AG04450 (cell line): ENCODE measurements at regions not wholly inside any gene's neighbourhood (a gene's known extent, or its start where the extent isn't known, plus 50 kb on each side); places are given as distances from the start of the nearest gene placed in this dataset.
A peak's percentile ranks its signal among the peaks of the same experiment; 100 is the strongest.

Experiments
- CTCF ChIA-PET: fragments of 300-600, 350-600 bp; formaldehyde crosslinking; extraction: SDS; loops from one replicate; lab custom pipeline; 2022; ENCODE audit warnings: antibody characterized with exemption, inconsistent platforms; lab: Charles Lee
- POLR2A ChIA-PET: fragments of 350-600 bp; formaldehyde crosslinking; extraction: SDS; loops from one replicate; lab custom pipeline; 2021; ENCODE audit warnings: antibody characterized with exemption, inconsistent platforms; lab: Yijun Ruan, JAX
- DNase-seq: peaks from one replicate; pipeline ENCODE4 v3.0.0-alpha.2; 2011; ENCODE audit warnings: low read depth, low spot score
- H3K27ac ChIP-seq: one replicate; pipeline ENCODE4 v1.5.1; 2012; ENCODE audit warnings: low read depth, low read length, control low read depth
- H3K27me3 ChIP-seq: one replicate; pipeline ENCODE4 v1.6.0; 2012; ENCODE audit warnings: low read length; ENCODE audit not compliant: control insufficient read depth, insufficient read depth
- H3K4me3 ChIP-seq: 2 replicates; pipeline ENCODE4 v1.5.1; 2011; ENCODE audit warnings: mild to moderate bottlenecking, low read depth, low read length, control low read depth
- H3K9me3 ChIP-seq: 2 replicates; pipeline ENCODE4 v1.5.1; 2012; ENCODE audit warnings: low read length; ENCODE audit not compliant: control insufficient read depth, insufficient read depth
- TF ChIP-seq, protein P1 (sequence below): IDR thresholded peaks from 2 replicates; pipeline ENCODE4 v1.5.1; 2011; ENCODE audit warnings: low read depth, low read length, control low read depth, inconsistent platforms

DNA sequence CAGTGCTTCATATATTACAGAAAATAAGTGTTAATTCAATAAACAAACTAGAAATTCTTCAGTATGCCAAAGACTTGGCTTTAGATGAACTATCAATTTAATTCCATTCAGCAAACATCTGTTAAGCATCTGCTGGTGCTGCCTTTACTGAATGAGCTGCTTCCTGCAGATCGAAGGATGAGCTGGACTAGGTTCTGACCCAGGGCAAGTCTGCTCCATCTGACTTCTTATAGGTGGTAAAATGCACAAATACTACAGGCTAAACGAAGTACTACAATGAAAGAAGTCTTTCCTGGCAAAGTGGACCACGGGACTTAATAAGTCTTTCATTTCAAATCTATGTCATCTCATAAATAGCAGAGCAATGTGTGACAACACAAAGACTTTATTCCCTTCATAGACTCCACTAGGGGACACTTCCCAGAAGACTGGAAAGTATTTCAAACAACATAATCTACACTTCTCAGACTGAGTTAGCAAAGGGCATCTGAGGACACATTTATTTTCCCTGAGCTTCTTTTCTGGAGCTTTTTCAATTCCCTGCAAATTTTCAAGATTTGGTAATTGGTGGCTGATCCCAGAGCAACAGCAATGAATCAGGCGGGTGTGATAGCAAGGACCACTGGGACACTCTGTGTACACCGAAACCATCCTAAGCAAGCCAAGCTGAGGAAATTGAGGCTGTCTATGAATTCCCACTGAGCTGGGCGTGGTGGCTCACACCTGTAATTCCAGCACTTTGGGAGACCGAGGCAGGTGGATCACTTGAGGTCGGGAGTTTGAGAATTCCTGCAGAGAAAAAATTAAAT, 108.9 kb upstream of the FRMD4A start:
- ChIA-PET POLR2A (interaction anchor here (0.6 kb wide), 1 partner anchor 28 kb away, joined by 3 read pairs; no protein-coding TSS in a partner anchor), CTCF (interaction anchor here (0.8 to 1.8 kb wide), 4 partner anchors 27 to 384 kb away, joined by 3 to 5 read pairs (median 4); no protein-coding TSS in a partner anchor)
- Histone ChIP-seq H3K27ac (no peak overlapping the region), H3K4me3 (no peak overlapping the region), H3K9me3 (no peaks in the 10 kb centered on the region), H3K27me3 (no peaks in the 10 kb centered on the region)
- no peak for DNase-seq
- TF ChIP-seq, protein P1, sequence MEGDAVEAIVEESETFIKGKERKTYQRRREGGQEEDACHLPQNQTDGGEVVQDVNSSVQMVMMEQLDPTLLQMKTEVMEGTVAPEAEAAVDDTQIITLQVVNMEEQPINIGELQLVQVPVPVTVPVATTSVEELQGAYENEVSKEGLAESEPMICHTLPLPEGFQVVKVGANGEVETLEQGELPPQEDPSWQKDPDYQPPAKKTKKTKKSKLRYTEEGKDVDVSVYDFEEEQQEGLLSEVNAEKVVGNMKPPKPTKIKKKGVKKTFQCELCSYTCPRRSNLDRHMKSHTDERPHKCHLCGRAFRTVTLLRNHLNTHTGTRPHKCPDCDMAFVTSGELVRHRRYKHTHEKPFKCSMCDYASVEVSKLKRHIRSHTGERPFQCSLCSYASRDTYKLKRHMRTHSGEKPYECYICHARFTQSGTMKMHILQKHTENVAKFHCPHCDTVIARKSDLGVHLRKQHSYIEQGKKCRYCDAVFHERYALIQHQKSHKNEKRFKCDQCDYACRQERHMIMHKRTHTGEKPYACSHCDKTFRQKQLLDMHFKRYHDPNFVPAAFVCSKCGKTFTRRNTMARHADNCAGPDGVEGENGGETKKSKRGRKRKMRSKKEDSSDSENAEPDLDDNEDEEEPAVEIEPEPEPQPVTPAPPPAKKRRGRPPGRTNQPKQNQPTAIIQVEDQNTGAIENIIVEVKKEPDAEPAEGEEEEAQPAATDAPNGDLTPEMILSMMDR = peak; percentile 19; the same call in 1 of the 2 replicates

DNA sequence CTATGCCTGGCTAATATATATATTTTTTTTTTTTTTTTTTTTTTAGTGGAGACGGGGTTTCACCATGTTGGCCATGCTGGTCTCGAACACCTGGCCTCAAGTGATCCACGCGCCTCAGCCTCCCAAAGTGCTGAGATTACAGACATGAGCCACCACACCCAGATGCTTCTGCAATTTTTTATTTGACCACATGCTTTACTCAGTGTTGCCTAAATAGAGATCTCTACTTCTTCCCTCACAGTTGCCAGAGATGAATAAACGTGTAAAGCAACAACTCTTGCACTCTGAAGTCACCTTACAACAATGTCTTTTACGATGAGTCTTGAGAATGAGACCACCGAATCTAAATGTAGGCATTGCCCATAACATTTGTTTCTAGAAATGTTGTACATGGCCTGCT, 107.9 kb upstream of the FRMD4A start:
- ChIA-PET CTCF (interaction anchor here (0.7 to 1.8 kb wide), 2 partner anchors 26 to 948 kb away, joined by 5 to 6 read pairs; no protein-coding TSS in a partner anchor), POLR2A (no interaction called here)
- no peak overlapping the region for H3K4me3 ChIP-seq
- DNase-seq = no peak
- H3K27ac ChIP-seq = no peak overlapping the region
- H3K27me3 ChIP-seq = no peaks in the 10 kb centered on the region
- no peaks in the 10 kb centered on the region for H3K9me3 ChIP-seq
- TF ChIP-seq, protein P1 = no peak

DNA sequence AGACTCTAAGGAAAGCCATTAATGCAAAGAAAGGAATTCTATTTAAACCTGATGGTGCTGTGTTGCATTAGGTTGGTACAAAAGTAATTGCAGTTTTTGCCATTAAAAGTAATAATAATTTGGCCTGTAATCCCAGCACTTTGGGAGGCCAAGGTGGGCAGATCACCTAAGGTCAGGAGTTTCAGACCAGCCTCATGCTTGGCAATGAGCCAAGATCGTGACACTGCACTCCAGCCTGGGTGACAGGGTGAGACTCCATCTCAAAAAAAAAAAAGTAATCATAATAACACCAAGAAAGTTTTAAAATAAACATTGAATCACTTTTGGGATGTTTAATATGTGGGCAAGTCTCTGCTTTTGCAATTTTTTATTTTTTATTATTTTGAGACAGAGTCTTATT, 107.3 kb upstream of the FRMD4A start:
- no peak for DNase-seq
- POLR2A ChIA-PET = no interaction called here
- no peaks in the 10 kb centered on the region for H3K27me3 ChIP-seq
- H3K4me3 ChIP-seq = no peak overlapping the region
- H3K9me3 ChIP-seq = no peaks in the 10 kb centered on the region
- TF ChIP-seq, protein P1 = no peak
- CTCF ChIA-PET = interaction anchor here (0.7 kb wide), 1 partner anchor 949 kb away, joined by 6 read pairs; no protein-coding TSS in a partner anchor
- H3K27ac ChIP-seq = no peak overlapping the region

DNA sequence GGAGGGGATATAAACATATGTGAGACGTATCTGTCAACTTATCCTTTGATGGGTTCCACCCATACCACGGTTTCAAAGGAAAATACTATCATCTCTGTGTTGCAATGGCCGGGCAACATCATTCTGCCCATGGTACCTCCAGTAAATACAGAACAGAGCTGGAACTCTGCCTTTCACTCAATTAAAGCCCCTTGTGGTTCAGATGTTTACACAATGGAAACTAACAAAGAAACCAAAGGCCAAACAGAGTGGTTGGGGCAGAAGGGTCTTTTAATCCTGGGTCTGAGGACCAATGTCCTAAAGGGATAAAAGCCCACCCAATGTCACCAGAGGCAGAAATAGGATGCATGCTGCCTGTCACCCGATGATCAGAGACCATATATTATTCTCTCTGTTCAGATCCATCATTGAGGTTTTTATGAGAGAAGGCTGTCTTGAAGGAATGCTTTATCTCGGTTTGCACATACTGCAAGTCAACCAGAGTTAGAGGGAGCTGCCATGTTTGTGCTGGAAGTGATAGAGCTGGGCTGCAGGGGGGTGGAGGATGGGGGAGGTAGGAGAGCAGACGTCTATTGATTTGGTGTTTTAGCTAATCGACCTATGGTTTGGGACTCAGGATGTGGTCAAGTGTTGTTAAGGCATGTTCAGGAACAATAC, 105.4 kb upstream of the FRMD4A start:
- no peaks in the 10 kb centered on the region for H3K27me3 ChIP-seq
- no peak for DNase-seq
- TF ChIP-seq, protein P1 = no peak
- H3K27ac ChIP-seq = no peak overlapping the region
- ChIA-PET CTCF (no interaction called here), POLR2A (no interaction called here)
- no peak overlapping the region for H3K4me3 ChIP-seq
- H3K9me3 ChIP-seq = no peaks in the 10 kb centered on the region

DNA sequence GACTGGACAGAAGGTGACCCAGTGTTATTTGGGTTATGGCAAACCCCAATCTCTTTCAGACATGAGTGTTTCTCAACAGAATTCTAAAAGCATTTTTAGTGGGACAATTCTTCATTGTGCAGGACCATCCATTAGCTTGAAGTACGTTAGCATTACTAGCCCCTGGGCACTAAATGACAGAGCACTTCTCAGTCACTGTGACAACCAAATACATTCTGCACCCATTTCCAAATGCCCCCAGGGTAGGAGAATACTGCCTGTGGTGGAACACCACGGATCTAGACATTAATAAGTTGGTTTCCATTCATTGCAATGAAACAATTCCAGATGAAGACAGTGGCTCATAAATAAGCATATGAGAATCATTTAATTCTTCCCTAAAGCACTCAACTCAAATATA, 102.4 kb upstream of the FRMD4A start:
- TF ChIP-seq, protein P1 = no peak
- peaks cover 4% of the 10 kb centered on the region for H3K27me3 ChIP-seq
- CTCF ChIA-PET = no interaction called here
- H3K9me3 ChIP-seq = no peaks in the 10 kb centered on the region
- H3K4me3 ChIP-seq = no peak overlapping the region
- DNase-seq = no peak
- POLR2A ChIA-PET = no interaction called here
- no peak overlapping the region for H3K27ac ChIP-seq
